B cell (primary cell): ENCODE measurements at regions not wholly inside any gene's neighbourhood (a gene's known extent, or its start where the extent isn't known, plus 50 kb on each side); places are given as distances from the start of the nearest gene placed in this dataset.

Experiments used
- ATAC-seq: fragments of 200-7000 bp; cut with Tn5 transposase; one replicate; pipeline ENCODE4 v1.10.0; 2021; ENCODE audit warnings: low read depth, mild to moderate bottlenecking, moderate number of reproducible peaks, moderate library complexity
- CTCF ChIA-PET: fragments of 350-600 bp; sonication (Branson Sonifier 250); formaldehyde crosslinking; loops from one replicate; lab custom pipeline; 2021; ENCODE audit warnings: antibody characterized with exemption, inconsistent platforms; lab: Charles Lee
- POLR2A ChIA-PET: fragments of 350-600 bp; sonication (Branson Sonifier 250); formaldehyde crosslinking; loops from one replicate; lab custom pipeline; 2021; ENCODE audit warnings: antibody characterized with exemption; lab: Charles Lee
- DNase-seq: peaks from one replicate; pipeline ENCODE4 v3.0.0; 2013
- H2AFZ ChIP-seq: 2 replicates; pipeline ENCODE4 v1.6.1; 2012; ENCODE audit warnings: mild to moderate bottlenecking, low read depth, low read length; ENCODE audit not compliant: insufficient read depth, poor library complexity, severe bottlenecking
- H3K27ac ChIP-seq, 2 donors: 1 replicate in 1 of 2; 2 replicates in 1 of 2; pipeline ENCODE4 v1.5.1; 2012 to 2013; ENCODE audit warnings: low read length in 2 of 2, mild to moderate bottlenecking in 2 of 2, moderate library complexity in 1 of 2
- H3K27me3 ChIP-seq, 4 experiments: fragments of 200-600 bp in 1 of 4; sonication (generic) in 1 of 4; replicated peaks in 1 of 4; 1 replicate in 2 of 4; 2 replicates in 2 of 4; pipeline versions ENCODE4 v1.6.1 to v1.7.0; 2013 to 2016; ENCODE audit warnings: low read length in 3 of 4, mild to moderate bottlenecking in 2 of 4, mixed read lengths in 1 of 4, moderate library complexity in 1 of 4; ENCODE audit not compliant: insufficient read depth in 4 of 4, control insufficient read depth in 3 of 4; ENCODE audit errors: control extremely low read depth in 1 of 4
- H3K36me3 ChIP-seq, 2 experiments: replicated peaks in 1 of 2; 1 replicate in 1 of 2; 2 replicates in 1 of 2; pipeline versions ENCODE4 v1.6.1 to v1.7.1; 2013; ENCODE audit warnings: low read length in 1 of 2; ENCODE audit not compliant: insufficient read depth in 2 of 2, control insufficient read depth in 1 of 2; ENCODE audit errors: control extremely low read depth in 1 of 2, extremely low read depth in 1 of 2
- H3K4me1 ChIP-seq, 2 donors: fragments of 200-600 bp in 1 of 2; sonication (generic) in 1 of 2; 1 replicate in 1 of 2; 2 replicates in 1 of 2; pipeline versions ENCODE4 v1.5.1 to v1.6.1; 2013 to 2017; ENCODE audit warnings: low read length in 2 of 2; ENCODE audit not compliant: control insufficient read depth in 2 of 2, insufficient read depth in 2 of 2
- H3K4me2 ChIP-seq: replicated peaks from 2 replicates; pipeline ENCODE3; 2012; ENCODE audit warnings: mild to moderate bottlenecking, low read depth, low read length; ENCODE audit not compliant: poor library complexity, severe bottlenecking
- H3K4me3 ChIP-seq, 5 experiments: fragments of 200-600 bp in 1 of 5; sonication (generic) in 1 of 5; 1 replicate in 3 of 5; 2 replicates in 2 of 5; pipeline versions ENCODE4 v1.5.1 to v1.7.0; 2011 to 2016; ENCODE audit warnings: low read length in 4 of 5, mild to moderate bottlenecking in 4 of 5, low read depth in 2 of 5, control low read depth in 1 of 5, moderate library complexity in 1 of 5; ENCODE audit not compliant: insufficient read depth in 1 of 5; ENCODE audit errors: control extremely low read depth in 1 of 5, extremely low read depth in 1 of 5
- H3K79me2 ChIP-seq: fragments of 200-600 bp; sonication (generic); one replicate; pipeline ENCODE4 v1.6.0; 2016; ENCODE audit warnings: low read length; ENCODE audit not compliant: control insufficient read depth, insufficient read depth
- H3K9ac ChIP-seq: fragments of 200-600 bp; sonication (generic); 2 replicates; pipeline ENCODE4 v1.6.1; 2017; ENCODE audit warnings: mild to moderate bottlenecking, low read length, moderate library complexity
- H3K9me3 ChIP-seq, 3 donors: one replicate each; pipeline versions ENCODE4 v1.6.1 to v1.7.1; 2013; ENCODE audit warnings: low read length in 2 of 3; ENCODE audit not compliant: control insufficient read depth in 2 of 3, insufficient read depth in 1 of 3; ENCODE audit errors: control extremely low read depth in 1 of 3
- H4K20me1 ChIP-seq: 2 replicates; pipeline ENCODE4 v1.6.0; 2012; ENCODE audit warnings: mild to moderate bottlenecking, low read length; ENCODE audit not compliant: insufficient read depth, control insufficient read depth, poor library complexity, severe bottlenecking
- H3K27ac Mint-ChIP-seq: one replicate; pipeline ENCODE4 v1.8.0; 2021; ENCODE audit warnings: mixed read lengths
- H3K27me3 Mint-ChIP-seq: one replicate; pipeline ENCODE4 v1.8.0; 2021; ENCODE audit warnings: mixed read lengths
- H3K4me1 Mint-ChIP-seq: one replicate; pipeline ENCODE4 v1.8.0; 2021; ENCODE audit warnings: mixed read lengths
- H3K4me3 Mint-ChIP-seq: one replicate; pipeline ENCODE4 v1.8.0; 2021; ENCODE audit warnings: mixed read lengths
- H3K9me3 Mint-ChIP-seq: one replicate; pipeline ENCODE4 v1.8.0; 2022; ENCODE audit warnings: mixed read lengths; ENCODE audit not compliant: insufficient read depth
- CTCF ChIP-seq: fragments of 200-600 bp; IDR thresholded peaks from one replicate; pipeline ENCODE4 v1.8.0; 2022; ENCODE audit warnings: antibody characterized with exemption, mild to moderate bottlenecking
- EZH2 ChIP-seq: IDR thresholded peaks from 2 replicates; pipeline ENCODE4 v1.6.1; 2012; ENCODE audit warnings: borderline replicate concordance, low read depth, mild to moderate bottlenecking, moderate library complexity, low read length; ENCODE audit not compliant: insufficient read depth, poor library complexity, severe bottlenecking
- WGBS: methylation state at CpG from one replicate; pipeline ENCODE4 v1.1.5; 2013; ENCODE audit warnings: missing lambda C conversion rate; ENCODE audit not compliant: insufficient coverage; 5-methylcytosine and 5-hydroxymethylcytosine counted together
- intact Hi-C: fragments of 100-400 bp; cut with micrococcal nuclease; formaldehyde crosslinking; loops from one replicate; pipeline ENCODE4 v1.10.0; 2022

- no peak for DNase-seq
- Mint-ChIP-seq H3K4me3 (no peak overlapping the region), H3K27me3 (peaks cover 16% of the 10 kb centered on the region), H3K27ac (no peak overlapping the region), H3K4me1 (no peaks in the 10 kb centered on the region), H3K9me3 (no peaks in the 10 kb centered on the region)
- H3K4me2 ChIP-seq = no peak overlapping the region
- H3K9ac ChIP-seq = no peak overlapping the region
- no peaks in the 10 kb centered on the region for H3K4me1 ChIP-seq
- intact Hi-C loops = no loop called here
- H4K20me1 ChIP-seq = no peaks in the 10 kb centered on the region
- TF ChIP-seq CTCF (no peak), EZH2 (no peak)
- peaks cover 0 to 4% (median 1%) of the 10 kb centered on the region in 4 experiments for H3K27me3 ChIP-seq
- 94% methylated on average over 6 of the region's 6 CpGs for WGBS
- CTCF ChIA-PET = no interaction called here
- H3K79me2 ChIP-seq = no peaks in the 10 kb centered on the region
- no peaks in the 10 kb centered on the region for H3K36me3 ChIP-seq
- no peaks in the 10 kb centered on the region for H3K9me3 ChIP-seq
- H3K27ac ChIP-seq = no peak overlapping the region
- no peak overlapping the region for H3K4me3 ChIP-seq
- H2AFZ ChIP-seq = no peak overlapping the region
- POLR2A ChIA-PET = no interaction called here
- ATAC-seq = no peak
Measured at GRCh38 chr18:77377813-77378212, 128.2 kb downstream of the GALR1 start.

- Mint-ChIP-seq H3K27me3 (peaks cover 25% of the 10 kb centered on the region), H3K4me1 (no peaks in the 10 kb centered on the region), H3K4me3 (no peak overlapping the region), H3K27ac (no peak overlapping the region), H3K9me3 (no peaks in the 10 kb centered on the region)
- Histone ChIP-seq H3K27me3 (peaks cover 0 to 4% (median 1%) of the 10 kb centered on the region in 4 experiments), H4K20me1 (no peaks in the 10 kb centered on the region), H3K4me2 (no peak overlapping the region), H3K36me3 (no peaks in the 10 kb centered on the region), H2AFZ (no peak overlapping the region), H3K79me2 (no peaks in the 10 kb centered on the region), H3K4me1 (no peaks in the 10 kb centered on the region), H3K9ac (no peak overlapping the region), H3K4me3 (no peak overlapping the region), H3K27ac (no peak overlapping the region), H3K9me3 (no peaks in the 10 kb centered on the region)
- ChIA-PET POLR2A (no interaction called here), CTCF (no interaction called here)
- DNase-seq (no peak), ATAC-seq (no peak)
- no peak for TF ChIP-seq EZH2
- 92% methylated on average over 2 of the region's 5 CpGs for WGBS
- intact Hi-C loops = no loop called here
Measured at GRCh38 chr18:77379976-77380509, 130.4 kb downstream of the GALR1 start.
